ENCODE measurements at regions not wholly inside any gene's neighbourhood (a gene's known extent, or its start where the extent isn't known, plus 50 kb on each side); places are given as distances from the start of the nearest gene placed in this dataset.

GRCh38 chr7:441684-442421 is 77.8 kb downstream of the PDGFA start:
- TF ChIP-seq, protein P1, sequence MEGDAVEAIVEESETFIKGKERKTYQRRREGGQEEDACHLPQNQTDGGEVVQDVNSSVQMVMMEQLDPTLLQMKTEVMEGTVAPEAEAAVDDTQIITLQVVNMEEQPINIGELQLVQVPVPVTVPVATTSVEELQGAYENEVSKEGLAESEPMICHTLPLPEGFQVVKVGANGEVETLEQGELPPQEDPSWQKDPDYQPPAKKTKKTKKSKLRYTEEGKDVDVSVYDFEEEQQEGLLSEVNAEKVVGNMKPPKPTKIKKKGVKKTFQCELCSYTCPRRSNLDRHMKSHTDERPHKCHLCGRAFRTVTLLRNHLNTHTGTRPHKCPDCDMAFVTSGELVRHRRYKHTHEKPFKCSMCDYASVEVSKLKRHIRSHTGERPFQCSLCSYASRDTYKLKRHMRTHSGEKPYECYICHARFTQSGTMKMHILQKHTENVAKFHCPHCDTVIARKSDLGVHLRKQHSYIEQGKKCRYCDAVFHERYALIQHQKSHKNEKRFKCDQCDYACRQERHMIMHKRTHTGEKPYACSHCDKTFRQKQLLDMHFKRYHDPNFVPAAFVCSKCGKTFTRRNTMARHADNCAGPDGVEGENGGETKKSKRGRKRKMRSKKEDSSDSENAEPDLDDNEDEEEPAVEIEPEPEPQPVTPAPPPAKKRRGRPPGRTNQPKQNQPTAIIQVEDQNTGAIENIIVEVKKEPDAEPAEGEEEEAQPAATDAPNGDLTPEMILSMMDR (IDR thresholded peaks at IDR 0.05; ENCODE audit: borderline replicate concordance, extremely low read depth, low read length, poor library complexity, severe bottlenecking), result no peak
- TF ChIP-seq EZH2 (IDR thresholded peaks at IDR 0.05; ENCODE audit: borderline replicate concordance, low read depth, low read length, severe bottlenecking), result no peak
